ENCODE measurements at regions not wholly inside any gene's neighbourhood (a gene's known extent, or its start where the extent isn't known, plus 50 kb on each side); places are given as distances from the start of the nearest gene placed in this dataset.
A peak's percentile ranks its signal among the peaks of the same experiment; 100 is the strongest.
"Not testable (repeated sequence)": the region's sequence is repeated elsewhere in the genome, so short reads cannot be mapped to it uniquely, and the experiment has no call there.

- no peak for DNase-seq (ENCODE audit: low read depth in 3 of 3, low spot score in 2 of 3)
Observed at GRCh38 chr3:36656873-36657272, 107.5 kb downstream of the DCLK3 start.

DNA sequence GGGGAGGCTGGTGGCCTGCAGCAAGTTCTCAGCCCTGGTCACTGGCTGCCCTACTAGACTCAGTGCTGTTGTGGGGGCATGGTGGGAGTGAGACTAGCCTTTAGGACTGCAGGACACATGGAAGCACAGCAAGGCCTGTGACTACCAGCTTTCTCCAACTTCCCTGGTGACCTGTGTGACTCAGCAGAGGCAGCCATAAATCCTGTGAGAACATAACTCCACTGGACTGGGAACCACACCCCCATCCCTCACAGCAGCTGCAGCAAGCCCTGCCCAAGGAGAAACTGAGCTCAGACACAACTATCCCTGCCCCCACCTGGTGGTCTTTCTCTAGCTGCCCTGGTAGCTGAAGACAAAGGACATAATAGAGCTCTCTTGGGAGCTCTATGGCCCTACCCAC is 111.3 kb downstream of the DCLK3 start:
- DNase-seq (ENCODE audit: low read depth in 3 of 3, low spot score in 2 of 3): no peak

GRCh38 chr3:36652104-36652503 is 112.2 kb downstream of the DCLK3 start:
- DNase-seq (ENCODE audit: low read depth in 3 of 3, low spot score in 2 of 3): no peak

GRCh38 chr3:36650271-36650671 is 114.1 kb downstream of the DCLK3 start:
- DNase-seq (ENCODE audit: low read depth in 3 of 3, low spot score in 2 of 3): no peak

GRCh38 chr3:36649125-36649524 is 115.2 kb downstream of the DCLK3 start:
- DNase-seq (ENCODE audit: low read depth in 3 of 3, low spot score in 2 of 3): no peak

DNA sequence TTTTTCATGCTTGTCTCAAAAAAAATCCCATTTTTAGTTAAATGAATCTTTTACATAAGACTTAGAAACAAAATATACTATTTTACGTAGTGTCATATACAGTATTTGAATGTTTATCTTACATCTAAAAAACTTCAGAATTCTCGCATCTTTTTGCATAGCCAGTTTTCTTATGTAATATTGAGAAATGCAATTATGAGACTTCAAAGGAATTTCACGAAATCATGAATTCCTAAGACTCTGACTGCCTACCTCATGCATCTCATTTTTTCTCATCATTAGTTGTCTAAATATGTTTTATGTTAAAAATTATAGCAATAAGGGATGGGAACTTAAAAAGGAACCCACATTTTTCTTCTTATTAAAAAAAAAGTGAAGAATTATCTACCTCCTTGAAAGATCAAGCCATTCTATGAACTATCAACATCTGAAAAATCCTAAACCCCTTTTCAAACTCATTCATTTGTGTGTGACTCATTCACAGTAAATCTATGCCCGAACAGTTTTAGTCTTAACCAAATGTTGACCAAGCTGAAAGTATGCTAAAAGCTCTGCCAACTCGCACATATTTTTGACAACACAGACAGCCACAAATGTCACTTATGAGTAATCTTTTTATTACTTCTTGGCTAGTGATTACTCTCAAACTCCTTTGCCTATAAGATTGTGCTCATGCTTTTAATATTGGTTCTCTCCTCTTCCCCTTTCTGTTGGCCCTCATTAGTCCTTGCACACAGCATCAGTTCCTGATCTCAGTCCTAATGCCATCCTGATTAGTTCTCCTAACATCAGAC is 115.9 kb downstream of the DCLK3 start:
- no peak for DNase-seq (ENCODE audit: low read depth in 3 of 3, low spot score in 2 of 3)

- no peak for DNase-seq (ENCODE audit: low read depth in 3 of 3, low spot score in 2 of 3)
Observed at GRCh38 chr3:36647423-36647853, 116.9 kb downstream of the DCLK3 start.

- DNase-seq (ENCODE audit: low read depth in 3 of 3, low spot score in 2 of 3): no peak
Observed at GRCh38 chr3:36643192-36643591, 121.2 kb downstream of the DCLK3 start.

GRCh38 chr3:36635731-36636130 is 128.6 kb downstream of the DCLK3 start:
- DNase-seq (ENCODE audit: low read depth in 3 of 3, low spot score in 2 of 3): no peak

- DNase-seq (ENCODE audit: low read depth in 3 of 3, low spot score in 2 of 3): not testable (repeated sequence)
Observed at GRCh38 chr3:36633897-36634296, 130.5 kb downstream of the DCLK3 start.

DNA sequence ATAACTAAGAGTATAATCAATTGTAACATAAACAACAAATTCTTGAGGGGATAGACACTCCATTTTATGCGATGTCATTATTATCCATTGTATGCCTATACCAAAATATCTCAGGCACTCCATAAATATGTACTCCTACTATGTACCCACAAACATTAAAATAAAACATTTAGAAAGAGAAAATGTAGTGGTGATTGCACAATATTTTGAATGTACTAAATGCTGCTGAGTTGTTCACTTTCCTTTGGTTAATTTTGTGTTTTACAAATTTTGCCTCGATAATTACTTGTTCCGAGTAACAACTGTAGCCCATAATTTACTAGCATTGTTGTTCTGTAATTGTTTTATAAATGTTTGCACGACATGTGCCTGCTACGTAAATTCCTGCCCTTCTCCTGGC is 131.3 kb downstream of the DCLK3 start:
- no peak for DNase-seq (ENCODE audit: low read depth in 3 of 3, low spot score in 2 of 3)

- DNase-seq (ENCODE audit: low read depth in 3 of 3, low spot score in 2 of 3): no peak
Observed at GRCh38 chr3:36631549-36631948, 132.8 kb downstream of the DCLK3 start.

- DNase-seq (ENCODE audit: low read depth in 3 of 3, low spot score in 2 of 3): no peak
Observed at GRCh38 chr3:36615861-36616260, 148.5 kb downstream of the DCLK3 start.

DNA sequence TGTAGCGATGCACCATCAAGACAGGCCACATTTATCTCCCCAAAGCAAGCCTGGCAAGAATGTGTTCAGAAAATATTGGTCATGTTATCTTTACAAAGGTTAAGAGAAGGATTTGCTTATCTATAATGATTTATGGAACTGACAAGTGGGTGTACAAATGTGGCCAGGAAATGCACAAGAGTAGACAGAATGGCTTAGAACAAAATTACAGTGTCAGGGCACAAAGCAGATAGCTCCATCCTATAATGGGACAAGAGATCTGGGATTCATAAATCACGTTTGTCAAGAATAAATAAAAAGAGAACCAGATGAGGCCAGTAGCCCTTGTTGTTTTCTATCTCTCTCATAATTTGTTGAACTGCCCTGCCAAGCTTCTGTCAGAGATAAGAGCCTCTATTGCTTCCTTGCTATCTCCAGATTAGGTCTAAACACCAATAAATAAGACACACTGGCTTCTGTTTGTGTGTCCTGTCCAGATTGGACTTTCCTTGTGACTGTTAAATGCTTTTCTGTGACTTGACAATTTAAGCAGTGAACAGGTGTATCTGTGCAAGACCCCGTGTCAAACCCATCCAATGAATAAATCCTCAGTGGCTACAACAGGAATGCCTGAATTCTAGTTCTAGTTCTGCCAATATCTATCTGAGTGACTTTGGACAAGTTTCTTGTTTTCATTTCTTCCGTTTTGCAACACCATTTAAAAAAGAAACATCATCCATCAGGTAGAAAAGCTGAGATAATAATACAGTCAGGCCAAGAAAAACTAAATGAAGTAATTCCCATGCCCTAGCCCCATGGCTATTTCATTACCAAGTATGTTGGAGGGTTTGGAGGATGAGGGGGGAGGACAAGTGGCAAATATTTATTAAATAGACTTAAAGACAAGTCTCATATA is 157.2 kb downstream of the DCLK3 start:
- peak in 1 of 3 donors; percentile 1 for DNase-seq (ENCODE audit: low read depth in 3 of 3, low spot score in 2 of 3)

DNA sequence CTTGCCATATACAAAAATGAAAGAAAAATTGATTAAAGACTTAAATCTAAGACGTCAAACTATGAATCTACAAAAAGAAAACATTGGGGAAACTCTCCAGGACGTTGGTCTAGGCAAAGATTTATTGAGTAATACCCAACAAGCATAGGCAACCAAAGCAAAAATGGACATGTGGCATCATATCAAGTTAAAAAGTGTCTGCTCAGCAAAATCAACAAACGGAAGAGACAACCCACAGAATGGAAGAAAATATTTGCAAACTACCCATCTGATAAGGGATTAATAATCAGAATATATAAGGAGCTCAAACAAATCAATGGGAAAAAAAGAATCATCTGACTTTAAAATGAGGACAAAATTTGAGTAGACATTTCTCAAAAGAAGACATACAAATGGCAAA is 160.9 kb downstream of the DCLK3 start:
- no peak for DNase-seq (ENCODE audit: low read depth in 3 of 3, low spot score in 2 of 3)

DNA sequence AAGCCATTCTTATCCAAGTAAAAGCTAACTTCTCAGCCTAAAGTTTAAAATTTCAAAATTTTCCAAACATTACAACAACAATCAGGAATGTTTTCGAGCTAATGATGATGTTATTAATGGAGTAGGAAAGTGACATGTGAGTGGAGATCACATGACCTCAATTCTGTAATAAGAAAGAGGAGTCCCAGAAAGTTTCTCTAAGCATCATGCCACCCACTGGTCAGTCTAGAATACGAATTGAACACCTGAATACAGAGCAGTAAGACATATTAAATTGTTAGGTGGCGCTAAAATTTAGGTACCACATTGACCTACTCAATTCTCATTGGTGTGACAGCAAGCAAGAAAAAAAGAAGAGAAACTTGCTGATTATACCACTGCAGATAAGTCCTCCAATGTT is 163.9 kb downstream of the DCLK3 start:
- no peak for DNase-seq (ENCODE audit: low read depth in 3 of 3, low spot score in 2 of 3)

All from right renal cortex interstitium (tissue), 3 donors.